Right cardiac atrium (tissue), 5 donors: ENCODE measurements at regions not wholly inside any gene's neighbourhood (a gene's known extent, or its start where the extent isn't known, plus 50 kb on each side); places are given as distances from the start of the nearest gene placed in this dataset.

Experiments
- ATAC-seq, 2 donors: fragments of 200-7000 bp; cut with Tn5 transposase; one replicate each; pipeline versions ENCODE4 v1.8.0 to v1.9.1; 2020; ENCODE audit warnings: moderate library complexity in 2 of 2, mild to moderate bottlenecking in 1 of 2
- DNase-seq, 3 donors: peaks; one replicate each; pipeline ENCODE4 v3.0.0-alpha.2; 2020
- H3K27ac ChIP-seq: one replicate; pipeline ENCODE4 v1.5.1; 2013; ENCODE audit warnings: mild to moderate bottlenecking, low read length, control low read depth, moderate library complexity
- H3K27me3 ChIP-seq: one replicate; pipeline ENCODE4 v1.6.1; 2013; ENCODE audit not compliant: control insufficient read depth, insufficient read depth
- H3K4me1 ChIP-seq: one replicate; pipeline ENCODE4 v1.6.1; 2013; ENCODE audit warnings: low read length; ENCODE audit not compliant: control insufficient read depth, insufficient read depth
- H3K4me3 ChIP-seq: one replicate; pipeline ENCODE4 v1.5.1; 2013; ENCODE audit warnings: low read length, control low read depth
- H3K9me3 ChIP-seq: one replicate; pipeline ENCODE4 v1.6.1; 2013; ENCODE audit warnings: low read length; ENCODE audit not compliant: control insufficient read depth
- WGBS: extraction: QIAGEN DNeasy Blood & Tissue Kit; methylation state at CpG from one replicate; pipeline ENCODE4 v1.1.7; 2013; 5-methylcytosine and 5-hydroxymethylcytosine counted together
- intact Hi-C, 4 donors: fragments of 100-400 bp; cut with DNase I; formaldehyde crosslinking; loops; one replicate each; pipeline versions ENCODE4 v1.11.0 to v1.14.0; 2022 to 2023
- donor health status: healthy with polysubstance abuse.
- donor health status: DM: no; HTN: yes; CAD: no.
- donor health status: DM: no; HTN: no; CAD: no.
- donor health status: DM: no; HTN: yes; CAD: no; lungs with severe emphysema.
- donor health status: DM: yes; HTN: yes; CAD: no.

DNA sequence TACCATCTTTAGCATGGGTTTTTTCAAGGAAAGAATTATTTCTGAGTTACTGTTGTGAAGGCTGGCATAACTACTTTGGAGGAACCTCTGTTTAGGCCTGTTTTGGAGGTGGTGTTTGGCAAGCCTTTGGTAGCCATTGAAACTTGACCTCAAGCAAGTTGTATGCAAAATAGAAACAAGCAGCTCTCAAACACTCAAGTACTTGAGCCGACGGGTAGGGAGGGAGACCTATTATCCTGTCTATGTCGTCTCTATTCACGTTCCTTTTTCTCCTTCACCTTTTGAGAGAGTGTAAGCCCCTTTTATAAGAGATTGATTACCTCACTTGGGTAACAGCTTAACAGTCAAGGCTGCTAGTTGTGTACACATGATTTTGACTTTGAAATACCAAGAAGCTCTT is 878.3 kb upstream of the CXADR start:
- peak; percentile 38 to 39 for ATAC-seq
- WGBS, result 49% methylated on average over 4 of the region's 4 CpGs
- Histone ChIP-seq H3K4me1 (no peaks in the 10 kb centered on the region), H3K4me3 (no peak overlapping the region), H3K9me3 (no peaks in the 10 kb centered on the region), H3K27me3 (no peaks in the 10 kb centered on the region), H3K27ac (no peak overlapping the region)
- DNase-seq, result peak in 1 of 3 donors; percentile 38
- intact Hi-C loops, result no loop called here

DNA sequence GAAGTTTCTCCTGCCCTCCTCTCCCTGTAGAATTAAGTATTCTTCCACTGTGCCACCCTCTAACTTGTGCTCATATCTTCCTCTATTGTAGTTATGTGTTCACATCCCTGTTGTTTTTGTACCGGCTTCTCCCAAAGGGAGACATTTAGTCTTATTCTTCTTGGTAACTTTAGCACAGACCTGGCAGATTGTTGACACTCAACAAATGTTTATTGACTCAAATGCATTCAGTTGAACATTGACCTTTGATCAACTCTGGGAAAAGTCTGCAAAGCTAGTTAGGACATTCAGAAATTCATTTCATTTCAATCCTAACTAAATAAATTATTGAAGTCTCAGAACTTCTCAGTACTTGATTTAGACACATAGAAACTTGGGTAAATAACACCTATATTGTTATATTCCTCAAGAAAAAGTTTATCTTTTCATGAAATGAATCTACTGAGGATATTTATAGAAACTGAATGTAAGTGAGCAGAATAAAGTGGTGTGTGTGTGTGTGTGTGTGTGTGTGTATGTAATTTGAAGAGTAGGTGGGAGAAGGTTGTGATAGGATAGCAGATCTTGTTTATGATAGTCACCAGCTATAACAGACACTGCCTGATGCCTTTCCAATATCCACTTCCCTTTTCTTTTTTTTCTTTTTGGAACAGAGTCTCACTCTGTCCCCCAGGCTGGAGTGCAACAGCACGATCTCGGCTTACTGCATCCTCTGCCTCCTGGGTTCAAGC is 872.4 kb upstream of the CXADR start:
- Histone ChIP-seq H3K27me3 (no peaks in the 10 kb centered on the region), H3K27ac (no peak overlapping the region), H3K4me3 (no peak overlapping the region), H3K9me3 (no peaks in the 10 kb centered on the region), H3K4me1 (no peaks in the 10 kb centered on the region)
- WGBS, result 90% methylated on average over 3 of the region's 3 CpGs
- intact Hi-C loops, result no loop called here
- ATAC-seq, result no peak
- no peak for DNase-seq

DNA sequence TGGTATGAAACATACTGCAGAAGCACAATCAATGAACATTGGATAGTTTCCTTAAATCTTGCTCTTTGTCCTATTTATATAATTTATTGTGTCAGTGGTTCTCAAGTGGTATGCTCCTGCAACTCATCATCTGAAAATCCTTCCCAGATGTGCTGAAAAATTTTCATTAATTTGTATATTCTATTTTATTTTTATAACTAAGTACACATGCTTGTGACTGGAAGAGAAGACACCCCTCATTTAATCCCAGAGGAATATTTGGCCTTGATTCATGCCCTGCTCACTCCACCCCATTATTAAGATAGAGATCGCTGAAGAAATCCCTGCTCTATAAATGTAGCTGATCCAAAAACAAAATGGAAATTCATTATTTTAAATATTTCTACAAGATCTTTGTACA is 870.5 kb upstream of the CXADR start:
- no peak overlapping the region for H3K4me3 ChIP-seq
- ATAC-seq, result no peak
- no peaks in the 10 kb centered on the region for H3K27me3 ChIP-seq
- no peaks in the 10 kb centered on the region for H3K4me1 ChIP-seq
- H3K9me3 ChIP-seq, result no peaks in the 10 kb centered on the region
- intact Hi-C loops, result no loop called here
- no peak for DNase-seq
- no peak overlapping the region for H3K27ac ChIP-seq
- 84% methylated on average over 1 of the region's 1 CpG for WGBS

DNA sequence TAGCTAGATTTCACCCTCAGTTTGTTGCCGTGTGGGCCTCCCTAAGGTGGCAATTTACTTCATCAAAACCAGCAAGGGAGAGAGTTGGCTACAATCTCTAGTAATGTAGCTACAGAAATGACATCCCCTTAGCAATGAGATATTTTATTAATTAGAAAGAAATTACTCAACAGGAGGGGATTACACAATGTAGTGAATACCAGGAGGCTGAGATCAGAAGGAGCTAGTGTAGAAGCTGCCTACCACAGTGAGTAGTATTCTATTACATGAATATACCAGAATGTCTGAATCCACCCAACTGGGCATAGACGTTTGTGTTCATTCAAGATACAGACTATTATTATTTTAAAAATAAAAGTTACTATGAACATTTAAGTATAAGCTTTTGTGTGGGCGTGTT is 868.2 kb upstream of the CXADR start:
- no peaks in the 10 kb centered on the region for H3K4me1 ChIP-seq
- no peaks in the 10 kb centered on the region for H3K9me3 ChIP-seq
- WGBS, result 88% methylated on average over 3 of the region's 3 CpGs
- H3K27ac ChIP-seq, result no peak overlapping the region
- intact Hi-C loops, result no loop called here
- ATAC-seq, result no peak
- no peak for DNase-seq
- H3K4me3 ChIP-seq, result no peak overlapping the region
- no peaks in the 10 kb centered on the region for H3K27me3 ChIP-seq

DNA sequence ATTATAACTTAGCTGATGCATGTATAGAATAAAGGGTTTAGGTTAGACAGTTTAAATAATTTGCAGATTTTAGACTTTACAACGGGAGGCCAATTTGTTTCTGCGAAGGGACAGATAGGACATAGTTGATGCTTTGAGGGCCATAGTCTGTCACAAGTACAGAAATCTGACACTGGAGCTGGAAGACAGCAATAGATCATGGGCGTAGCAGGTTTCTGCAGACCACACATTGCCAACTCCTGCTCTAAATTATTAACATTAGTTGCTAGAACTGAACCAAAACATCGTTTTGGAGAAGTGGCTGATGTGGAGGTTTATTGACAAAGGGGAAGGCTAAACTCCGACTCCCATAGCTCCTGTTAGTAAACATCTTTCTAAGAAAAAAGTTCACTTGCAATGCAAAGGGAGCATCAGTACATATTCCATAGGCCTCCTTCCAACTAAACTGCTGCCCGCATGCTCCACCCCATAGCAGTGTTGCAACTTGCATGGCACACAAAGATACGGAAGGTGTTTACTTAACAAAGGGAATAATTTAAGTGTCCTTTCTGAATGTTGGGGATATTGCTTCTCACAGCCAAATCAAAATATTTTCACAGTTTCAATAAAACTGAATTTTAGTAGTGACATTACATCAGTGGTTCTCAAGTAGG is 862.0 kb upstream of the CXADR start:
- H3K4me1 ChIP-seq, result no peaks in the 10 kb centered on the region
- H3K9me3 ChIP-seq, result no peaks in the 10 kb centered on the region
- no peaks in the 10 kb centered on the region for H3K27me3 ChIP-seq
- no peak overlapping the region for H3K27ac ChIP-seq
- H3K4me3 ChIP-seq, result no peak overlapping the region
- 90% methylated on average over 7 of the region's 7 CpGs for WGBS
- no peak for ATAC-seq
- intact Hi-C loops, result no loop called here
- no peak for DNase-seq

DNA sequence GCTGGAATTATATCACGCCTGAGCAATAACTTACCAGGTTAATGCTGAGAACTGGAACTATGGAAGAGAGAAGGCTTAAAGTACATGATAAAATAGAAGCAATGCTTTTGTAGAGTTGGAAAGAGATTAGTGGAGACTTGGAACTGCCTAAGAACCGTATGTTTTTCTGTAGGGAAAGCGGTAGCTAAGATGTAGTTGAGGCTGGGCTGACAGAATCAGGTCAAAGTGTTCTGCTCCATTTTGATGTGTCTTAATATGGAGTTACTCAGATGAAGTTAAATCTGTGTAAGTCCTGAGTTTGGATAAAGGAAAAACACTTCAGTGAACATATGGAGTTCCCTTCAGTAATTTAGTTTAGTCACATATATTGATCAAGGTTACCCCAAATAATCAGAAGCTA is 860.9 kb upstream of the CXADR start:
- H3K27me3 ChIP-seq, result no peaks in the 10 kb centered on the region
- intact Hi-C loops, result no loop called here
- H3K27ac ChIP-seq, result no peak overlapping the region
- DNase-seq (no peak), ATAC-seq (no peak)
- H3K4me3 ChIP-seq, result no peak overlapping the region
- H3K4me1 ChIP-seq, result no peaks in the 10 kb centered on the region
- H3K9me3 ChIP-seq, result no peaks in the 10 kb centered on the region
- WGBS, result 95% methylated on average over 3 of the region's 3 CpGs

DNA sequence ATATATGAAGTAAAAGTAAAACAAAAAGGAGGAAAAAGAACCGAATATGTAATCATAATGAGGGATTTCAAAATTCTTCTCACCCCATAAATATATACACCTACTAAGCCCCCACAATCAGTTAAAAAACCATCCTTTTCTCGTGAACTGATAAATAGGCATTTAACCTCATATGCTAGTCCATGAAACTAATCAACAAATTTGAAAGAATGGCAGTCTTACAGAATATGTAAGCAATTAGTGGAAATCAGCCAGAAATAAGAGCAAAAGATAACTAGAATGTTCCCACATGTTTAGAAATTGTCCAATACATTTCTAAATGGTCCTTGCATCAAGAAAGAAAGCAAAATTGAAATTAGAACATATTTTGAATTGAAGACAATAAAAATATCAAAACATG is 849.4 kb upstream of the CXADR start:
- DNase-seq (no peak), ATAC-seq (no peak)
- Histone ChIP-seq H3K4me3 (no peak overlapping the region), H3K4me1 (no peaks in the 10 kb centered on the region), H3K9me3 (no peaks in the 10 kb centered on the region), H3K27me3 (no peaks in the 10 kb centered on the region), H3K27ac (no peak overlapping the region)
- 59% methylated on average over 2 of the region's 2 CpGs for WGBS
- intact Hi-C loops, result no loop called here

DNA sequence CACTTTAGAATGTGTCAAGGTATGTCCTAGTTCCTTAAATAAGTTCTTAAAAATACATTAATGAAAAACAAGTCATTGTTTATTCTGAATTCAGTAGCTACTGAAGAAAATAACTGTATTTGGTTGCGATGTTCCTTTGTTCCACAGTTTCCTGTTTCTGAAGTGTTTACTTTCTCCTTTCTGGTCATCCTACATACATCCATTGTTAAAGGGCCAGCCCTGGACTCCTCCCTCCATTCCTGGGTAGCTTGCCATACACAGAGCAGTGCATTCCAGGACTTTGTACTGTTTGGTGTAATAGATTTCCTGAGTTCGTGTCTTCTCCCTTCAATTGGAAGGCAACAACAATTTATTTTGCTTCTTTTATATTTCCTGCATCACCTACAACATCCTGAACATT is 845.4 kb upstream of the CXADR start:
- Histone ChIP-seq H3K27ac (no peak overlapping the region), H3K4me1 (no peaks in the 10 kb centered on the region), H3K4me3 (no peak overlapping the region), H3K9me3 (no peaks in the 10 kb centered on the region), H3K27me3 (no peaks in the 10 kb centered on the region)
- intact Hi-C loops, result no loop called here
- WGBS, result 70% methylated on average over 2 of the region's 2 CpGs
- ATAC-seq (no peak), DNase-seq (no peak)

DNA sequence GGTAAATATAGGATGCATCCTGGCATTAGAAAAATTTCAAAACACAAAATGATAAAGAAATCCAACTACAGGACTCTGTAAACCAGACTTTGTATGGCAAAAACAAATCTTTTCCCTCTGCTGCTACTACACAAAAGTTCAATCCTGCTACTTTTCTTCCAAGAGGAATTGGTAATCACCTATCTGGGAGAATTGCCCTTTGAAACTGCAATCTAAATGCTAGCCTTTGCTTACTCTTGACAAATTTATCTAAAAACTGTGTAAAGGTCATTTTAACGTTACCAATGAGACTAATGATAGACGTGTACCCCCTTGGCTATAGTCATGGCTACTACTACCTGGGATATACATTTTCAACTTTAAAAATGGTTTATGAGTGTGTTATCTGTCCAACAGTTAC is 837.9 kb upstream of the CXADR start:
- no peak overlapping the region for H3K4me3 ChIP-seq
- DNase-seq (no peak), ATAC-seq (no peak)
- no peak overlapping the region for H3K27ac ChIP-seq
- H3K27me3 ChIP-seq, result no peaks in the 10 kb centered on the region
- WGBS, result 86% methylated on average over 2 of the region's 2 CpGs
- H3K4me1 ChIP-seq, result peaks cover 1% of the 10 kb centered on the region
- H3K9me3 ChIP-seq, result no peaks in the 10 kb centered on the region
- intact Hi-C loops, result no loop called here

DNA sequence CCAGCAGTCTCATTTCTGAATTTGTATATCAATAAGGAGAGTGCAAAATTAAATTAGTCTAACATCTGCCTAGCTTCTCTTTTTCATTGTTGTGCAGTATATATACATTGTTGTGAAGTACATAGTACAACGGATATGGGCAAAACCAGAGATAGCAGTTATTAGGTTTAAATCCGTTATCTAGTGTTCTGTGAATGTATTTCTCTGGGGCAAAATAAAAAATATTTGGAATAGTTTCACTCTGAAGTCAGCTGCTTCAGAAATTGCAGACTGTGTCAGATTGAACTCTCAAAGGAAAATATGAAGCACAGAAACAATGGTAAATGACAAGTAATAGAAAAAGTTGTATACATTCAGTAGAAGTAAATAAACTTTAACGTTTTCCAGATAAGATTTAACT is 836.5 kb upstream of the CXADR start:
- no peaks in the 10 kb centered on the region for H3K9me3 ChIP-seq
- intact Hi-C loops, result no loop called here
- H3K4me3 ChIP-seq, result no peak overlapping the region
- peaks cover 1% of the 10 kb centered on the region for H3K4me1 ChIP-seq
- WGBS, result 38% methylated on average over 3 of the region's 3 CpGs
- H3K27ac ChIP-seq, result no peak overlapping the region
- DNase-seq (no peak), ATAC-seq (no peak)
- no peaks in the 10 kb centered on the region for H3K27me3 ChIP-seq

DNA sequence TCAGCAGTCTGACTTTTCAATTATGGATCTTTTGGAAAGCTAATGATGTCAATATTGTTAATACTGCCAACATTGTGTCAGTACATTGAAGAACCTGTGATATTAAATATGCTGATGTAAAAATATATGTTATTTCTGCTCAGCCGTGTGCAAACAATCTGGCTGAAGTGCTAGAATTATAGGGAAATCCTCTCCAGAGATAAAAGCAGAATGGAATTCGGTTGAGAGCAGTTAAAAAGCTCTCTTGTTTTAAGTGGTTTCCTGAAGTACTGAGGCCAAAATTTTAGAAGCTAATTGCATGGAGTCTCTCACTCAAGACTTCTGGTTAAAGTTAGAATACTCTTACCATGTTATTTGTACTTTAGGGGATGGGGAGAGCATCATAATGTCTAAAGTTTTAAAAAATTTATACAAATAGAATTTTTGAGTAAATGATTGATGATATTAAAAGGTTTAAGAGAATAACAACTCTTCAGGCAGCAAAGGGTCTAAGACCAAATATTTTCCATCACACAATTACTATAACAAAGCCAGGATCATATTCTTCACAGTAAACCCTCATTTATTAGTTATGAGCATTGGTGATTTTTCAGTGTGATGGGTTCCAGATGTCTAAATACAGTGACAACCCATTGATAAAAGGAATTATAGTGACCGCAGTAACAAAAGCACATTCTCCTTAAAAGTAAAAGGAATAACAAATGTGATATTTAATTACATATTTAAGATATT is 834.2 kb upstream of the CXADR start:
- DNase-seq, result no peak
- Histone ChIP-seq H3K4me1 (peaks cover 1% of the 10 kb centered on the region), H3K9me3 (no peaks in the 10 kb centered on the region), H3K27ac (no peak overlapping the region), H3K27me3 (no peaks in the 10 kb centered on the region), H3K4me3 (no peak overlapping the region)
- ATAC-seq, result no peak
- intact Hi-C loops, result no loop called here
- WGBS, result 31% methylated on average over 3 of the region's 3 CpGs
